A673 (cell line): ENCODE measurements at regions not wholly inside any gene's neighbourhood (a gene's known extent, or its start where the extent isn't known, plus 50 kb on each side); places are given as distances from the start of the nearest gene placed in this dataset.

Source experiments
- CTCF ChIP-seq: fragments of 300-800, 200-600 bp; sonication (generic); conservative IDR thresholded peaks from 2 replicates; pipeline ENCODE4 v1.5.1; 2017; ENCODE audit warnings: low read depth, mild to moderate bottlenecking, antibody characterized with exemption, low read length, moderate library complexity, mixed read lengths
- EZH2 ChIP-seq: fragments of 200-600 bp; sonication (generic); IDR thresholded peaks from 2 replicates; pipeline ENCODE4 v1.6.1; 2017; ENCODE audit warnings: borderline replicate concordance, low read depth, mild to moderate bottlenecking, mixed read lengths, antibody characterized with exemption, low read length; ENCODE audit not compliant: poor library complexity, severe bottlenecking

- TF ChIP-seq EZH2 (no peak), CTCF (peak; percentile 100)
Observed at GRCh38 chr11:45371251-45372115, 85.3 kb upstream of the SYT13 start.
